ENCODE measurements at regions not wholly inside any gene's neighbourhood (a gene's known extent, or its start where the extent isn't known, plus 50 kb on each side); places are given as distances from the start of the nearest gene placed in this dataset.

DNA sequence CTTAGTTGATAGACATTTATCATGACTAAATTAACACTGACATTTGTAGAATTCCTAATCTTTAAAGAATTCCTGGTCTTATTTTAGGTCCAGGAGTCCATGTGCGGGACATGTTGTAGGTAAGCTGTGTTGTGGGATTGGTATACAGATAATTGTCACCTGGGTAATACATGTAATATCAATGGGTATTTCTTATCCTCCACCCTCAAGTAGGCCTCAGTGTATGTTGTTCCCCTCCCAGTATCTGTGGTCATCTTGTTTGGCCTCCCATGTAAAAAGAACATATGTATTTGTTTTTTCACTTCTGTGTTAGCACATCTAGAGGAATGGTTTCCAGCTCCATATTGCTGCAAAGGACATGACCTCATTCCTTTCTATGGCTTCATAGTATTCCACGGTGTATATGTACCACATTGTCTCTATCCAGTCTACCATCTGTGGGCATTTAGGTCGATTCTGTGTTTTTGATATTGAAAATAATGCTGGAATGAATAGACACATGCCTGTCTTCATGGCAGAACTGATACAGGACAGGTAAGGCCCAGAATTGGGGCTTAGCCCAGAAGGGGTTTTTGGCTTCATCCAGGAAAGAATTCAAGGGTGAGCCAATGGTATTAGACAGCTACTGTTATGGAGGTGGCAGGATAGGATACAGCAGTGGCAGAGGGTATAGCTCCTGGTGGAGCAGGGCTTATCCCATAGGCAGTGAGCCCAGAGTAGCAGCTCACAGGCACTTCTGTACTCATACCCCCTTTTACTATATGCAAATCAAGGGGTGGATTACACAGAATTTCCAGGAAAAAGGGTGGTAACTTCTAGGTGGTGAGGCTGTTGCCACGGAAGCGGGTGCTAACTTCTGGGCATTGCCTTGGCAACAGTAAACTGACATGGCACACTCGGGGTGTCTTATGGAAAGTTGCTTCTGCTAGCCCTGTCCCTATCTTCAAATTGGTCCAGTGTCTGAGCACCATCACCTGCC is 66.1 kb upstream of the WDR1 start:
- ATAC-seq (no peak), DNase-seq (ENCODE audit: low spot score) (no peak), FAIRE-seq (no peak)
- ChIA-PET POLR2A (no interaction called here), CTCF (ENCODE audit: low intra/inter-chr PET ratio, low total read pairs) (no interaction called here)
- Histone ChIP-seq H3K27ac (ENCODE audit: extremely low read length, insufficient read depth, low read length) (no peak overlapping the region), H4K20me1 (ENCODE audit: insufficient read depth, low read length) (no peaks in the 10 kb centered on the region), H3K4me2 (ENCODE audit: low read depth, low read length) (no peak overlapping the region), H3K27me3 (ENCODE audit: control insufficient read depth in 1 of 2, insufficient read depth in 2 of 2, low read length in 2 of 2) (no peaks in the 10 kb centered on the region), H3K9me3 (ENCODE audit: low read length) (no peaks in the 10 kb centered on the region), H3K9ac (ENCODE audit: insufficient read depth, low read depth, low read length) (no peak overlapping the region), H3K4me1 (ENCODE audit: insufficient read depth, low read length) (no peaks in the 10 kb centered on the region), H3K79me2 (ENCODE audit: insufficient read depth, low read length) (no peaks in the 10 kb centered on the region), H3K4me3 (replicated peaks in 1 of 3; ENCODE audit: insufficient read depth in 1 of 3, low read depth in 2 of 3, low read length in 3 of 3) (no peak overlapping the region), H2AFZ (ENCODE audit: low read length) (no peak overlapping the region), H3K36me3 (replicated peaks in 1 of 2; ENCODE audit: control insufficient read depth in 1 of 2, insufficient read depth in 2 of 2, low read length in 2 of 2) (no peaks in the 10 kb centered on the region)
- BruUV-seq (replicated peaks), result no TSS peak
- 30% methylated on average over 6 of the region's 6 CpGs for WGBS (ENCODE audit: low lambda C conversion rate)
- intact Hi-C loops (cut with micrococcal nuclease; ENCODE audit: unreplicated experiment), result no loop called here
- in situ Hi-C loops (cut with HindIII; ENCODE audit: extremely low pct_ligation_motif_present, low pct_unique_long_range_greater_than_20kb), result no loop called here
- TF ChIP-seq MTA1 (CRISPR knock-in tag; IDR thresholded peaks at IDR 0.05; ENCODE audit: borderline replicate concordance), result no peak
- TF ChIP-seq PCBP2 (optimal IDR thresholded peaks at IDR 0.05; ENCODE audit: low read depth, low read length, poor library complexity, severe bottlenecking), result no peak
- no peak for TF ChIP-seq LCORL (IDR thresholded peaks at IDR 0.05)
- TF ChIP-seq LCORL (CRISPR knock-in tag; IDR thresholded peaks at IDR 0.05), result no peak
- TF ChIP-seq, protein P1, sequence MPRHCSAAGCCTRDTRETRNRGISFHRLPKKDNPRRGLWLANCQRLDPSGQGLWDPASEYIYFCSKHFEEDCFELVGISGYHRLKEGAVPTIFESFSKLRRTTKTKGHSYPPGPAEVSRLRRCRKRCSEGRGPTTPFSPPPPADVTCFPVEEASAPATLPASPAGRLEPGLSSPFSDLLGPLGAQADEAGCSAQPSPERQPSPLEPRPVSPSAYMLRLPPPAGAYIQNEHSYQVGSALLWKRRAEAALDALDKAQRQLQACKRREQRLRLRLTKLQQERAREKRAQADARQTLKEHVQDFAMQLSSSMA (CRISPR knock-in tag; IDR thresholded peaks at IDR 0.05), result no peak
- TF ChIP-seq, protein P2, sequence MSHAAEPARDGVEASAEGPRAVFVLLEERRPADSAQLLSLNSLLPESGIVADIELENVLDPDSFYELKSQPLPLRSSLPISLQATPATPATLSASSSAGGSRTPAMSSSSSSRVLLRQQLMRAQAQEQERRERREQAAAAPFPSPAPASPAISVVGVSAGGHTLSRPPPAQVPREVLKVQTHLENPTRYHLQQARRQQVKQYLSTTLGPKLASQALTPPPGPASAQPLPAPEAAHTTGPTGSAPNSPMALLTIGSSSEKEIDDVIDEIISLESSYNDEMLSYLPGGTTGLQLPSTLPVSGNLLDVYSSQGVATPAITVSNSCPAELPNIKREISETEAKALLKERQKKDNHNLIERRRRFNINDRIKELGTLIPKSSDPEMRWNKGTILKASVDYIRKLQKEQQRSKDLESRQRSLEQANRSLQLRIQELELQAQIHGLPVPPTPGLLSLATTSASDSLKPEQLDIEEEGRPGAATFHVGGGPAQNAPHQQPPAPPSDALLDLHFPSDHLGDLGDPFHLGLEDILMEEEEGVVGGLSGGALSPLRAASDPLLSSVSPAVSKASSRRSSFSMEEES (CRISPR knock-in tag; IDR thresholded peaks at IDR 0.05), result no peak
- TF ChIP-seq YY1 (IDR thresholded peaks at IDR 0.05; ENCODE audit: insufficient read depth, insufficient replicate concordance, low read depth, low read length), result no peak
- TF ChIP-seq, protein P3, sequence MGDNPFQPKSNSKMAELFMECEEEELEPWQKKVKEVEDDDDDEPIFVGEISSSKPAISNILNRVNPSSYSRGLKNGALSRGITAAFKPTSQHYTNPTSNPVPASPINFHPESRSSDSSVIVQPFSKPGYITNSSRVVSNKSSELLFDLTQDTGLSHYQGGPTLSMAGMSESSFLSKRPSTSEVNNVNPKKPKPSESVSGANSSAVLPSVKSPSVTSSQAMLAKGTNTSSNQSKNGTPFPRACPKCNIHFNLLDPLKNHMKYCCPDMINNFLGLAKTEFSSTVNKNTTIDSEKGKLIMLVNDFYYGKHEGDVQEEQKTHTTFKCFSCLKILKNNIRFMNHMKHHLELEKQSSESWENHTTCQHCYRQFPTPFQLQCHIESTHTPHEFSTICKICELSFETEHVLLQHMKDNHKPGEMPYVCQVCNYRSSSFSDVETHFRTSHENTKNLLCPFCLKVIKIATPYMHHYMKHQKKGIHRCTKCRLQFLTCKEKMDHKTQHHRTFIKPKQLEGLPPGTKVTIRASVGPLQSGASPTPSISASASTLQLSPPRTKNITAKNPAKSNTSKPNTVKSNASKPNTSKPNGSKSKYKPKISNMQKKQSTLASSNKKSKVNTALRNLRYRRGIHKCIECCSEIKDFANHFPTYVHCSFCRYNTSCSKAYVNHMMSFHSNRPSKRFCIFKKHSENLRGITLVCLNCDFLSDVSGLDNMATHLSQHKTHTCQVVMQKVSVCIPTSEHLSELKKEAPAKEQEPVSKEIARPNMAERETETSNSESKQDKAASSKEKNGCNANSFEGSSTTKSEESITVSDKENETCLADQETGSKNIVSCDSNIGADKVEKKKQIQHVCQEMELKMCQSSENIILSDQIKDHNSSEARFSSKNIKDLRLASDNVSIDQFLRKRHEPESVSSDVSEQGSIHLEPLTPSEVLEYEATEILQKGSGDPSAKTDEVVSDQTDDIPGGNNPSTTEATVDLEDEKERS (CRISPR knock-in tag; IDR thresholded peaks at IDR 0.05), result no peak
- TF ChIP-seq ZNF549 (CRISPR knock-in tag; IDR thresholded peaks at IDR 0.05), result no peak
- TF ChIP-seq PHF8 (CRISPR knock-in tag; IDR thresholded peaks at IDR 0.05), result no peak
- TF ChIP-seq ZNF709 (CRISPR knock-in tag; IDR thresholded peaks at IDR 0.05), result no peak
- TF ChIP-seq ZMYM3 (CRISPR knock-in tag; IDR thresholded peaks at IDR 0.05), result no peak
- no peak for TF ChIP-seq ZNF160 (CRISPR knock-in tag; IDR thresholded peaks at IDR 0.05)
- no peak for TF ChIP-seq ZNF724P (CRISPR knock-in tag; IDR thresholded peaks at IDR 0.05; ENCODE audit: borderline replicate concordance)
- TF ChIP-seq, protein P4, sequence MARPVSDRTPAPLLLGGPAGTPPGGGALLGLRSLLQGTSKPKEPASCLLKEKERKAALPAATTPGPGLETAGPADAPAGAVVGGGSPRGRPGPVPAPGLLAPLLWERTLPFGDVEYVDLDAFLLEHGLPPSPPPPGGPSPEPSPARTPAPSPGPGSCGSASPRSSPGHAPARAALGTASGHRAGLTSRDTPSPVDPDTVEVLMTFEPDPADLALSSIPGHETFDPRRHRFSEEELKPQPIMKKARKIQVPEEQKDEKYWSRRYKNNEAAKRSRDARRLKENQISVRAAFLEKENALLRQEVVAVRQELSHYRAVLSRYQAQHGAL (CRISPR knock-in tag; IDR thresholded peaks at IDR 0.05; ENCODE audit: not compliant biosample characterization), result no peak
- TF ChIP-seq, protein P5, sequence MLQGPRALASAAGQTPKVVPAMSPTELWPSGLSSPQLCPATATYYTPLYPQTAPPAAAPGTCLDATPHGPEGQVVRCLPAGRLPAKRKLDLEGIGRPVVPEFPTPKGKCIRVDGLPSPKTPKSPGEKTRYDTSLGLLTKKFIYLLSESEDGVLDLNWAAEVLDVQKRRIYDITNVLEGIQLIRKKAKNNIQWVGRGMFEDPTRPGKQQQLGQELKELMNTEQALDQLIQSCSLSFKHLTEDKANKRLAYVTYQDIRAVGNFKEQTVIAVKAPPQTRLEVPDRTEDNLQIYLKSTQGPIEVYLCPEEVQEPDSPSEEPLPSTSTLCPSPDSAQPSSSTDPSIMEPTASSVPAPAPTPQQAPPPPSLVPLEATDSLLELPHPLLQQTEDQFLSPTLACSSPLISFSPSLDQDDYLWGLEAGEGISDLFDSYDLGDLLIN (CRISPR knock-in tag; IDR thresholded peaks at IDR 0.05; ENCODE audit: borderline replicate concordance), result no peak
- TF ChIP-seq ZNF121 (CRISPR knock-in tag; IDR thresholded peaks at IDR 0.05), result no peak
